GM21526 (cell line): ENCODE measurements at regions not wholly inside any gene's neighbourhood (a gene's known extent, or its start where the extent isn't known, plus 50 kb on each side); places are given as distances from the start of the nearest gene placed in this dataset.
"Not testable (repeated sequence)": the region's sequence is repeated elsewhere in the genome, so short reads cannot be mapped to it uniquely, and the experiment has no call there.

ENCODE experiments used
- ATAC-seq: cut with Tn5 transposase; IDR thresholded peaks from one replicate; pipeline ENCODE4 v1.9.1; 2021; ENCODE audit warnings: moderate library complexity; ENCODE audit not compliant: unreplicated experiment, low FRiP score

GRCh38 chr3:35144011-35144410, 495.3 kb upstream of the ARPP21 start:
- ATAC-seq: no peak

DNA sequence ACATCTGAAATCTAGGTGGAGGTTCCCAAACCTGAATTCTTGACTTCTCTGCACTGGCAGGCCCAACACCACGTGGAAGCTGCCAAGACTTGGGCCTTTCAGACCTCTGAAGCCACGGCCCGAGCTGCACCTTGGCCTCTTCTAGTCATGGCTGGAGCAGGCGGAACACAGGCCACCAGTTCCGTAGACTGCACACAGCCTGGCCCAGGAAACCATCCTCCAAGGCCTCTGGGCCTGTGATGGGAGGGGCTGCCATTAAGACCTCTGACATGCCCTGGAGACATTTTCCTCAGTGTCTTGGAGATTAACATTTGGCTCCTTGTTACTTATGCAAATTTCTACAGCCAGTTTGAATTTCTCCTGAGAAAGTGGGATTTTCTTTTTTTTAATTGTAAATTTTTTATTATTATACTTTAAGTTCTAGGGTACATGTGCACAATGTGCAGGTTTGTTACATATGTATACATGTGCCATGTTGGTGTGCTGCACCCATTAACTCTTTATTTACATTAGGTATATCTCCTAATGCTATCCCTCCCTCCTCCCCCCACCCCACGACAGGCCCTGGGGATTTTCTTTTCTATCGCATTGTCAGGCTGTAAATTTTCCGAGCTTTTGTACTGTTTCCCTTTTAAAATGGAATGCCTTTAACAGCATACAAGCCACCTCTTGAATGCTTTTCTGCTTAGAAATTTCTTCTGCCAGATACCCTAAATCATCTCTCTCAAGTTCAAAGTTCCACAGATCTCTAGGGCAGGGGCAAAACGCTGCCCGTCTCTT, 492.9 kb upstream of the ARPP21 start:
- not testable (repeated sequence) for ATAC-seq

DNA sequence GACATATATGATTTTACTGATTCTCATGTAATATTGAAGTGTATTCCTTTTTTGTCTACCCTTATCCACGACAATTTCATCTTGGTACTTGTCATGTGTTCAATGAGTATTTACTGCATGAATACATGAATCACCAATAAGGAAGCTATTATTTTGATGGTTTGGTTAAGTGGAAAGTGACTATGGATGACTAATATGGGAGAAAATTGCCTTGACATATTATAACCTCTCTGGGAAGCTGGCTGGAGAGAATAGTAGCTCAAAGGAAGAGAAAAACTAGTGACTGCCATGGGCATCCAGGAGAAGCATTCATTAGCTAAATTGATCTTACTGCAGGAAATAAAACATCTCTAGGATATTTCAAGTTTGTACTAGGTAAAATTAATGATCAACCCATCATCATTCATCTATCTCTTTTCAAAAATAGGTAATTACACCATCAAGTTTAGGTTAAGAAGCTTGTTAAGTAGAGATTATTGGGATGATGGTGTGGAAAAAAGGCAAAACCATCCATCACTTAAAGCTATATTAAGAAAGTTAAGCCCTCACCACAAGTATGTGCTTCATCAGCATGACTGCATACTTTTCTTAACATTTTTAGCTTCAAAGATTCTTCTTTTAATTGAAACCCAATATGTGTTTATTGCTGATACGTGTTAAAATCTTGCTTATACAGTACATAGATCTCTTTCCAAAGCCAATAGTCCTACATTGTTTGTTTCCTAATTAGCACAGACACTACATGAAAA, 455.2 kb upstream of the ARPP21 start:
- no peak for ATAC-seq

- ATAC-seq: no peak
Observed at GRCh38 chr3:35184775-35185174, 454.6 kb upstream of the ARPP21 start.

DNA sequence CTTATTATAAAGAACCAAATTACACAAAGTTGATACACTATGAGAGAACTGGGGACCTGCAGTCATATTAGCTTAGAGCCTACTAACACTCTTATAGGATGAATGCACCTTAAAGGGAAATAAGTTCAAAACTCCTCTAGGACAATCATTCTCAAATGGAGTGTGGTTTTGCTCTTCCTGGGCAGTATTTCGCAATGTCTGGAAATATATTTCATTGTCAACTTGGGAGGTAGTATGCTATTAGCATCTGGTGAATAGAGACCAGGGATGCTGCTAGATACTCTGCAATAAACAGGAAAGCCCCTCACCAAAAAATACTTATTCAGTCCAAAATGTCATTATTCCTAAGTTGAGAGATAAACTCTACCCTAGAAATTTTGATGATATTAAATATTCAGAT, 451.4 kb upstream of the ARPP21 start:
- no peak for ATAC-seq

- no peak for ATAC-seq
Observed at GRCh38 chr3:35194666-35195065, 444.7 kb upstream of the ARPP21 start.

- no peak for ATAC-seq
Observed at GRCh38 chr3:35198857-35199256, 440.5 kb upstream of the ARPP21 start.

GRCh38 chr3:35200056-35200455, 439.3 kb upstream of the ARPP21 start:
- ATAC-seq: no peak

- no peak for ATAC-seq
Observed at GRCh38 chr3:35201211-35201610, 438.1 kb upstream of the ARPP21 start.

DNA sequence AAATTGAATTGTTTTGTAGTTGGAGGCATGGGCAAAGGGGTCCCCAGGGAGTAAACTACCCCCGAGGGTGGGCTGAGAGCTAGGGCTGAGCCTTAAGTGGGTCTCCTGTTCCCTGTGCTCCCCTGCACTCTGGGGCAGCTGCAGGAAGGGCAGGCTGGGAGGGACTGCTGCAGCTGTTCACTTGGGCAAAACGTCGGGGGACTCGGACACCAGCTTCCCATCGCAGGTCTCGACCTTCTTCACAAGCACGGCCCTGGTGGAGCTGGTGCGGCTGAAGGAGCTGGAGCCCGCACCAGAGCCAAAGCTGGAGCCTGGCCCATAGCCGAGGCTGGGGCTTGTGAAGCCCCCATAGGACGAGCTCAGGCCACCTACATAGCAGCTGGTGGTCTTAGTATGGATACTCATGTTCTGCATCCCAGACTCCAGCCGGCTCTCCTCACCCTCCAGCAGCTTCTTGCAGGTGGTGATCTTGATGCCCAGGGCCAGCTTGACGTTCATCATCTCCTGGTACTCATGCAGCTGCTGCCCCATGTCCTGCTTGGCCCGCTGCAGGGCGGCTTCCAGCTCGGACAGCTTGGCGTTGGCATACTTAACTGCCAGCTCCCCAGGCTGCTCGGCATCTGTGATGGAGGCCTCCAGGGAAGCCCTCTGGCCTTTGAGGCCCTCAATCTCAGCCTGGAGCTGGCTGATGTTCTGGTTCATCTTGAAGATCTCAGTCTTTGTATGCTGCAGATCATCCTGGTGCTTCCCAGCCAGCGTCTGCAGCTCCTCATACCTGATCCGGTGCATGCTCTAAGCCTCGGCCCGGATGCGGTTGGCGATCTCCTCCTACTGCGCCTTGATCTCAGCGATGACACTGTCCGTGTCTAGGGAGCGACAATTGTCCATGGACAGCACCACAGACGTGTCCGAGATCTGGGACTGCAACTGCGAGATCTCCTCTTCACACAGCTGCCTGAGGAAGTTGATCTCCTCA, 423.5 kb upstream of the ARPP21 start:
- ATAC-seq: no peak

DNA sequence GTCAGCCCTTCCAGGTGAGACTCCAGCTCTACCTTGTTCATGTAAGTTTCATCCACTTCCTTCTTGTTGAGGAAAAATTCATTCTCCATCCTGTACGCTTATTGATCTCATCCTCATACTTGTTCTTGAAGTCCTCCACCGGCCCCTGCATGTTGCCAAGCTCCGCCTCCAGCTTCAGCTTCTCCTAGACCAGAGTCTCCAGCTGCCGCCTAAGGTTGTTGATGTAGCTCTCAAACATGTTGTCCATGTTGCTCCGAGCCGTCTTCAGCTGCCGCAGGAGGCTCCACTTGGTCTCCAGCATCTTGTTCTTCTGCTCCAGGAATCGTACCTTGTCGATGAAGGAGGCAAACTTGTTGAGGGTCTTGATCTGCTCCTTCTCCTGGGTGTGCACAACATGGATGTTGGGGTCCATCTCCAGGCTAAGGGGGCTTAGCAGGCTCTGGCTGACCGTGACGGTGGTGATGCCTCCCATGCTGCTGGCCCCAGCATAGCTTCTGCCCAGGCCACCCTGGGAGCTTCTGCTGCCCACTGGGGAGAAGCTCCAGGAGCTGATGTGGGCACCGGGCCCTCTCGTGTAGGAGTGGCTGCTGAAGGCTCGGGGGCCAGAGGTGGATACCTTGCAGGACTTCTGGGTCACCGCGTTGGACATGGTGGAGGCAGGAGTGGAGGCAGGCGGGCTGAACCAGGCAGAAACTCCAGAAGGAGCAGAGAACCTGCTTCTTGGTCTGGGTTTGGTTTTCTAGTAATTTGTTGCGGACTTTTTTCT, 422.6 kb upstream of the ARPP21 start:
- no peak for ATAC-seq

DNA sequence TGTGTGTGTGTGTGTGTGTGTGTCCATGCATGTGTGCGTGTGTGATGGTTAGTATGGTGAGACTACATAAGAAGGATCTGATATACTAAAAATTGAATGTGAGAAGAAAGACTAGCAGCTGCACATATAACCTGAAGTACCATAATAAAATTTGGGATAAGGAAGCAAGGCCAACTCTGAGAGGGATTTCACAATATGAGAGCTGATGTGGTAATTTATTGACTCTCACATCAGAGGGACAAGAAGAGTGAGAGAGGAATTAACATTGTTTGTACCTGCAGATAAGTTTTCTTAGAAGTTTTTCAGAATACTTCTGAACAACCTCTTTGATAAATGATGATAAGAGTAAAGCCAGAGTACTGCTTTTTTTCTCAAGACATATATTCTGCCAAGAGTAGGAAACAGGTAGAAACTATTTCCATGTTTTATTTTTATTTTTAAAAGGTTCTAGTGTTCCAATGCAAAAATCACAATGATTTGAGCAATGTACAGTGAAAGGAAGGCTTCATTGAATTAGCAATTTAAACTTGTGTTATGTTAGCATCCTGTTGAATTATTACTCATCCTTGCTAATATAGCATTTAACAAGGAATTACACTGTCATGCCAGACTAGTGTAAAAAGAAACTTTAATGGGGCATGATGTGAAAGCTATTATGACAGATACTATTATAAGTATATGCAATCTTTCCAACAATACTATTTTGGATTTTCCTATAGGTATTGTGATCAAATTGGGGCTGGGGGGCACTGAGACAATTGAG, 415.5 kb upstream of the ARPP21 start:
- ATAC-seq: no peak

GRCh38 chr3:35224565-35225295, 414.6 kb upstream of the ARPP21 start:
- ATAC-seq: no peak

GRCh38 chr3:35241236-35241635, 398.1 kb upstream of the ARPP21 start:
- ATAC-seq: no peak

- no peak for ATAC-seq
Observed at GRCh38 chr3:35254917-35255316, 384.4 kb upstream of the ARPP21 start.

- ATAC-seq: no peak
Observed at GRCh38 chr3:35257641-35258040, 381.7 kb upstream of the ARPP21 start.

GRCh38 chr3:35262406-35262805, 376.9 kb upstream of the ARPP21 start:
- ATAC-seq: no peak

DNA sequence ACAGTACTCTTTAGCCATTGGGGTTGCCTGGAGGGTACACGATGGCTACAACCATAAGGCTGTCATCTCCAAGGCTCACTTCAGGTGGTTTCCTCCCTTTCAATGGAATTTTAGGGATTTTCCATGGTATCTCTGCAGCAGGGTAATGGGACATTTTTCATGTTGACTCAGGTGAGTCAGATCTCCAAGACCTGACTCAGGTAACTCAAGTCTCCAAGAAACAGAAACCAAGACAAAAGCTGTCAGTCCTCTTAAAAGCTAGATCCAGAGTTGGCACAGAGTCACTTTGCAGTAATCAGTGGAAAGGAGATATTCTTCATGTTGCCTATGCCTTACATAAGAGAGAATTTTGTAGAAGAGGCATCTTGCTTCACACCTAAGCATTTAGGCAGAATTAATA, 375.8 kb upstream of the ARPP21 start:
- ATAC-seq: no peak

DNA sequence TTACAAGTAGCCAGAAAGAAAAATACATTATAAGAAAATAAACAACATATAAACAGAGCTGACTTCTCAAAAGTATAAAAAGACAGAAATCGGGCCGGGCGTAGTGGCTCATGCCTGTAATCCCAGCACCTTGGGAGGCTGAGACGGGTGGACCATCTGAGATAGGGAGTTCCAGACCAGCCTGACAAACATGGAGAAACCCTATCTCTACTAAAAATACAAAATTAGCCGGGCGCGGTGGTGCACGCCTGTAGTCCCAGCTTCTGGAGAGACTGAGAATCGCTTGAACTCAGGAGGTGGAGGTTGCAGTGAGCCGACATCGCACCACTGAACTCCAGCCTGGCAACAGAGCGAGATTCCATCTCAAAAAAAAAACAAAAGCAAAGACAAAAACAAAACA, 373.3 kb upstream of the ARPP21 start:
- ATAC-seq: not testable (repeated sequence)
